DMS 273 treated with DMSO at 0.1 percent for 48 hours (cell line): ENCODE measurements at regions not wholly inside any gene's neighbourhood (a gene's known extent, or its start where the extent isn't known, plus 50 kb on each side); places are given as distances from the start of the nearest gene placed in this dataset.
A peak's percentile ranks its signal among the peaks of the same experiment; 100 is the strongest.
"Not testable (repeated sequence)": the region's sequence is repeated elsewhere in the genome, so short reads cannot be mapped to it uniquely, and the experiment has no call there.

ENCODE experiments used
- DNase-seq: peaks from one replicate; lab custom pipeline; 2025; lab: John Stamatoyannopoulos, UW

GRCh38 chrX:81857192-81857591, 655.3 kb downstream of the SH3BGRL start:
- no peak for DNase-seq

GRCh38 chrX:81866873-81867272, 665.0 kb downstream of the SH3BGRL start:
- no peak for DNase-seq

DNA sequence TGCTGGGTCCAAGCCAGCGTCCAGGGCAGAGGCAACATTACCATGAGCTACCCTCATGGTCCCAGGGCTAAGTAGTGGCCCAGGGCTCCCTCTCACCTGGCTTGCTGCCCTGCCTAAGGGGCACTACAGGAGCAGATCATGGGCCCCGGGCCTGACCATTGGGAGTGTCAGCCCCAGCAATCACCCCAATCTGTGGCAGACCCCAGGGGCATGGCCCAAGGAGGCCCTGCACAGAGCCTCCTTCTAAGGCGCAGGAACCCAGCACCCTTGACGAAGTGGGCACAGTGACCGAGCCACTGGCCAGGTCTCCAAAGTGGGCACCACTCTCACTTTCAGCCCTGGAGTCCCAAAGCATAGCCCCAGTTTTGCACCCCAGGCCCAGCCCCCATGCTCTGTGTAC, 667.1 kb downstream of the SH3BGRL start:
- DNase-seq = no peak

DNA sequence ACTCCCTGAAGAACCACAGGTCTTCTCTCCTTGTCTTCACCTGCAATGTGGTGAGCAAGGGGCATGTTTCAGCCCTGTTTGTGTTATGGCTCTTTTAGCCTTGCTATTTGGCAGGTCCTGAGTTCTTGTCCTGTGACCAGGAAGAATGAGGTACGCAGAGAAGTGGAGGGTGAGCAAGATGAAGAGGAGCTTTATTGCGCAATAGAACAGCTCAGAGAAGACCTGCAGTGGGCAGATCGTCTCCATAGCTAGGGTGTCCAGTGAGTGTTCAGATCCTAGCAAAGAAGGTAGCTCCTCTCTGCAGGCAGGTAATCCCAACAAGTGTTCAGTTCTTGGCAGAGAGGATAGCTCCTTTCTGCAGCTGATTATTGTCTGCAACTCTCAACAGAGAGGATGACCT, 672.9 kb downstream of the SH3BGRL start:
- DNase-seq = no peak

DNA sequence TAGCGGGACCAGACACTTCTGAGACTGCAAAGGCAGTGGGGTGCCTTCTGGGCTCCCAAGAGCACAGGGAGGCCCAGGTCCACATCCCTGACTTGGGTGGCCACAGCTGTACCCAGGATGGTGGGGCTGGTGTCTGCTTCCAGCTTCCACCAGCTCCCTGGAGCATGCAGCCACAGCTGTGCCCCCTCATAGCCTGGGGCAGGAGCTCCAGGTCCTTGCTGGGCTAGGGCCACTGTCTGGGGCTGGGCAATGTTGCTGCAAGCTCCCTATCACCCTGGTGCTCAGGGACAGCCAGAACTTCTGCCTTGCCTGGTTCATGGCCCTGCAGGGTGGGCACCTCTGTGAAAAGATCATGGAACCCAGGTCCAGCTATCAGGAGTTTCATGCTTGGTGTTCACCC, 673.9 kb downstream of the SH3BGRL start:
- DNase-seq = no peak

DNA sequence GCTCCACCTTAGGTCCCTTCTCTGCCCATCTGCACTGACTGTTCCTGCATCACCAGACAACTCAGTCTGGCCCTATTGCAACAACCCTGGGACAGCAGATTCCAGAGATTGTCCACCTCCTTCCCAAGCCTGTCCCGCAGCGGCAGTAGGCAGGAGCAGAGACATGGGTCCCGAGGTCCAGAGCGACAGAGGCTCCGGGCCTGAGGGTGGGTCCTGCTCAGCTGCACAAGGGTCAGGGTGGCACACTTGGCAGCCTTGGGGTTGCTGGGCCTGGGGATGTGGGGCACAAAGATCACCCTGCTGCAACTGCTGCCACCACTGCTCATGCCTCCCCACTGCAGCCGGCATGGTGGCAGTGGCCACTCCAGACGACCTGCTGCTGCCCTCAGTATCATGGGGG, 674.5 kb downstream of the SH3BGRL start:
- DNase-seq = no peak

- DNase-seq = no peak
These were observed 688.6 kb downstream of the SH3BGRL start for GRCh38 chrX:81890521-81890920.

DNA sequence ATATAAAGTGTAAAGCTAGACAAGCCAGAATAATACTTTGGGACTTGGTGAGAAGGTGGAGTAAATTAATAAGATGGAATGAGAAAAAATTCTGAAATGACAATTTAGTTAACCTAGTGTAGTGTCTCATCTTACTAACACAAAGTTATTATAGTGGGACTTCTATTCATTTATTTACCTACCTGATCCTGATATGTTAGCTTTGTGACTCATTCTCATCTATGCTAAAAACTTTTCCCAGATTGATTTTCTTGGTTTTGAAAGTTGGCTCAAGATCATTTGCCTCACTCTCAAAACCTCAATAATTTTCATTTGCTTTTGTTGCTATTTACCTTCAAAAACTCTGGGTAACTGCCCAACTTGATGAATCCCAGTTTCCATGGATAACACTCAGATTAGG, 698.6 kb downstream of the SH3BGRL start:
- DNase-seq = no peak

GRCh38 chrX:81925812-81926211, 723.9 kb downstream of the SH3BGRL start:
- no peak for DNase-seq

- DNase-seq = not testable (repeated sequence)
These were observed 744.0 kb downstream of the SH3BGRL start for GRCh38 chrX:81945911-81946310.

DNA sequence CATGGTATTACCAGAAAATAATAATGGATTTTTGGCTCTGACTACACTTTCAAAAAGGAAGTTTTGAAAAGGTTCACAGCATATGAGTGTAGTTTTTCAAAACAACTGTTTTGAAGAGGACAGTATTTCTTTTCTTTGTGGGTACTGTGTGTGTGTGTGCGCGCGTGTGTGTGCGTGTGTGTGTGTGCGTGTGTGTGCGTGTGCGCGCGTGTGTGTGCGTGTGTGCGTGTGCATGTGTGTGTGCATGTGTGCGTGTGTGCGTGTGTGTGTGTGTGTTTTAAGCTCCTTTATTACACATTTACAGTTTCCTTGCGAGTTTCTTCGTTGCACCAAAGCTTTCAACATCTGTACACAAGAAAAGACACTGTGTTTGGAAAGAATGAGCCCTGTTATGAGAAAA, 755.4 kb downstream of the SH3BGRL start:
- no peak for DNase-seq

GRCh38 chrX:81957900-81958545, 756.1 kb downstream of the SH3BGRL start:
- DNase-seq = peak; percentile 9

DNA sequence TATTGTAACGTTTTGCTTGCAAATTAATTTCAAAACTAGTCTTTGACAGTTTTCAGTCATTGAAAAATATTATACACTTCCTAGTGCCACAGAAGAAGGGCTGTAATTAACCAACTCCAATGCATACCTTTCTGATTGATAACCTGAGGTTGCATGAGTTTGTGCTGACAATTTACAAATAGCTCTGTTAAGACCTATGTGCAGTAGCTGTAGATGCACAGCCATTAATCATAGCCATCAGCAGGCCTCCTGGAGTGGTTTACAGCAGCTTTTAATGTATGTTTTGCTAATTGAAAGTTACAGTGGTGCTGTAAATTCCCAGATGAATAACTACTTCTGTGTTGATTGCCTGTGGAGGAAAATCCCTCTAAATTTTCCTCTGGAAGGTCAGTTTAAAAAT, 758.1 kb downstream of the SH3BGRL start:
- DNase-seq = no peak

GRCh38 chrX:81974413-81974812, 772.5 kb downstream of the SH3BGRL start:
- DNase-seq = not testable (repeated sequence)

GRCh38 chrX:81979806-81980515, 778.1 kb downstream of the SH3BGRL start:
- DNase-seq = no peak

GRCh38 chrX:81987217-81987616, 785.3 kb downstream of the SH3BGRL start:
- DNase-seq = not testable (repeated sequence)

DNA sequence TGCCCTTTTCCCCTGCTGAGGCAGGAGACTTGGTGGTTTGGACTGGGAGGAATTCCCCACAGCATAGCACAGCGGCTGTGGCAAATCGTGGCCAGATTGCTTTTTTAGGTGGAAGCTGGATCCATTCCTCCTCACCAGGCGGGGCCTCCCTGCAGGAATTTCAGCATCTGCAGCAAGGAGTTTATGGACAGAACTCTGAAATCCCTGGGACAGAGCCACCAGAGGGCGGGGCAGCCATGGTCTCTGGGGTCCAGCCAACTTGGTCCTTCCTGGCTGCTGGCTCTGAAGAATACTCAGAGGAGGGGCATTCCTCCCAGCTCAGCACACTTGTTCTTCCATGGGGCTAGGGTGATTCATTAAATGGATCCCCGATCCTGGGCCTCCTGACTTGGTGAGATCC, 794.3 kb downstream of the SH3BGRL start:
- no peak for DNase-seq

- DNase-seq = no peak
These were observed 827.8 kb downstream of the SH3BGRL start for GRCh38 chrX:82029571-82030218.

GRCh38 chrX:82031250-82031649, 829.3 kb downstream of the SH3BGRL start:
- no peak for DNase-seq

DNA sequence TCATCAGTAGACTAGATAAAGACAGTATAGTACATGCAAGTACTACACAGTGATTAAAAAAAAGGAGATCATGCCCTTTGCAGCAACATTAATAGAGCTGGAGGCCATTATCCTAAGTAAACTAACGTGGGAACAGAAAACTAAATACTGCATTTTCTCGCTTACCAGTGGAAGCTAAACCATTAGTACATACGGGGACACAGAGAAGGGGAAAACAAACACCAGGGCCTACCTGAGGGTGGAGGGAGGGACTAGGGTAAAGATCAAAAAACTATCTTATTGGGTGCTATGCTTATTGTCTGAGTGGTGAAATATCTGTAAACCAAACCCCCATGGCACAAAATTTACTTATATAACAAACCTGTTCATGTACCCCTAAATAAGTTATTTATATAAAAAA, 836.9 kb downstream of the SH3BGRL start:
- no peak for DNase-seq

DNA sequence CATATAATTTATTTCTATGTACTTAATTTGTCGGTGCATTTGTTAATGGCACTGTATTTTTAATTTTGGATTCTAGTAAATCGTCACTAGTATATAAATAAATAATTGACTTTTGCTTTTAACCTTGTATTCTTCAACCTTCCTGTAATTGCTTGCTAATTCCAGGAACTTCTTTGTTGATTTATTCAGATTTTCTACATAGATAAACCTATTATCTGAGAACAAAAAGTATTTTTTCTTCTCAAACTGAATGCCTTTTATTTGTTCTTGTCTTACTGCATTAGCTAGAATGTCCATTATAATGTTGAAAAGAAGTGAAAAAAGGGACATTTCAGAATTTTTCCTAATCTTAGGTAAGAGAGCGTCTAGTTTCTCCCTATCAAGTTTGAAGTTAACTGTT, 839.1 kb downstream of the SH3BGRL start:
- DNase-seq = no peak

DNA sequence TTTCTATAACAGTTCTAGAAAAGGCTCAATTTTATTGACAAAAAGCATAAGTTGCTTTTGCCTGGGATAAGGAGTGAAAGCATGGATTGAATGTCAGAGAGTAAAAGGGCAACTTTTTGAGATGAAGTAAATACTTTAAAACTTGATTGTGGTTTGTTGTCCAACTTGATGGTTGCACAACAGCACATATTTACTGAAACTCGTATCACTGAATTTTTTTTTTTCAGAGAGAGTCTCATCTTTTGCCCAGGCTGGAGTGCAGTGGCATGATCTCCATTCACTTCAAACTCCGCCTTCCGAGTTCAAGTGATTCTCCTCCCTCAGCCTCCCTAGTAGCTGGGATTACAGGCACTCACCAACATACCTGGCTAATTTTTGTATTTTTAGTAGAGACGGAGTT, 856.8 kb downstream of the SH3BGRL start:
- no peak for DNase-seq

DNA sequence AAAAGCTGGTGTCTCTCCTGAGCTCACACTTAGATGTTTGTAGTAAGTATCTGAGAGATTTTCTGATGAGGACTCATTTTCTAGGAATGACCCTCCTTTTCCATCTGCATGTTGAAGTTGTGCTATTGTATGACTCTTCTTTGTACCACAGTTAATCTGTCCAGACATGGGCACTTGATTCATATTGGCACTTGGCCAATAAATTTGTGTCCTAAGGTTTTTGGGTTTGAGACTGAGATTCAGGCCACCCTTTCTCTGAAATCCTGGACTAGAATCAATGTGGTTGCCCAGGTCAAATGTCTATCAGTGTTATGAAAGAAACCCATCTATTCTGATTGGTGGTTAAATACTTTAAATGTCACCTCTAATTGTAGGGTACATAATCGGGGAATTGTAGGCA, 869.0 kb downstream of the SH3BGRL start:
- no peak for DNase-seq
